ENCODE measurements at regions not wholly inside any gene's neighbourhood (a gene's known extent, or its start where the extent isn't known, plus 50 kb on each side); places are given as distances from the start of the nearest gene placed in this dataset.

GRCh38 chr5:124512952-124513632 is 233.3 kb downstream of the ZNF608 start:
- Histone ChIP-seq H3K4me1 (ENCODE audit: control insufficient read depth in 2 of 2, insufficient read depth in 2 of 2, low read length in 2 of 2) (no peaks in the 10 kb centered on the region), H4K20me1 (ENCODE audit: control insufficient read depth, insufficient read depth, low read length, poor library complexity, severe bottlenecking) (no peaks in the 10 kb centered on the region), H3K36me3 (replicated peaks in 1 of 2; ENCODE audit: control extremely low read depth in 1 of 2, control insufficient read depth in 1 of 2, extremely low read depth in 1 of 2, insufficient read depth in 2 of 2, low read length in 1 of 2) (no peaks in the 10 kb centered on the region), H3K27me3 (replicated peaks in 1 of 4; ENCODE audit: control extremely low read depth in 1 of 4, control insufficient read depth in 3 of 4, insufficient read depth in 4 of 4, low read length in 3 of 4) (no peaks in the 10 kb centered on the region), H3K79me2 (ENCODE audit: control insufficient read depth, insufficient read depth, low read length) (no peaks in the 10 kb centered on the region), H3K4me3 (ENCODE audit: control extremely low read depth in 1 of 5, extremely low read depth in 1 of 5, insufficient read depth in 1 of 5, low read depth in 2 of 5, low read length in 4 of 5) (no peak overlapping the region), H2AFZ (ENCODE audit: insufficient read depth, low read depth, low read length, poor library complexity, severe bottlenecking) (no peak overlapping the region), H3K9ac (ENCODE audit: low read length) (no peak overlapping the region), H3K9me3 (ENCODE audit: control extremely low read depth in 1 of 3, control insufficient read depth in 2 of 3, insufficient read depth in 1 of 3, low read length in 2 of 3) (no peaks in the 10 kb centered on the region), H3K4me2 (replicated peaks; ENCODE audit: low read depth, low read length, poor library complexity, severe bottlenecking) (no peak overlapping the region), H3K27ac (ENCODE audit: low read length in 2 of 2) (no peak overlapping the region)
- CTCF ChIA-PET: no interaction called here
- ATAC-seq (ENCODE audit: low read depth) (no peak), DNase-seq (no peak)
- H3K27me3 Mint-ChIP-seq: no peaks in the 10 kb centered on the region
- WGBS (ENCODE audit: insufficient coverage): 90% methylated on average over 5 of the region's 5 CpGs
- POLR2A ChIA-PET: no interaction called here
- no peak overlapping the region for H3K4me3 Mint-ChIP-seq
- intact Hi-C loops (cut with micrococcal nuclease): no loop called here
- TF ChIP-seq CTCF (IDR thresholded peaks at IDR 0.05) (no peak), EZH2 (IDR thresholded peaks at IDR 0.05; ENCODE audit: borderline replicate concordance, insufficient read depth, low read depth, low read length, poor library complexity, severe bottlenecking) (no peak)
- H3K27ac Mint-ChIP-seq: no peak overlapping the region
- no peaks in the 10 kb centered on the region for H3K9me3 Mint-ChIP-seq (ENCODE audit: insufficient read depth)
- H3K4me1 Mint-ChIP-seq: peaks cover 4% of the 10 kb centered on the region

DNA sequence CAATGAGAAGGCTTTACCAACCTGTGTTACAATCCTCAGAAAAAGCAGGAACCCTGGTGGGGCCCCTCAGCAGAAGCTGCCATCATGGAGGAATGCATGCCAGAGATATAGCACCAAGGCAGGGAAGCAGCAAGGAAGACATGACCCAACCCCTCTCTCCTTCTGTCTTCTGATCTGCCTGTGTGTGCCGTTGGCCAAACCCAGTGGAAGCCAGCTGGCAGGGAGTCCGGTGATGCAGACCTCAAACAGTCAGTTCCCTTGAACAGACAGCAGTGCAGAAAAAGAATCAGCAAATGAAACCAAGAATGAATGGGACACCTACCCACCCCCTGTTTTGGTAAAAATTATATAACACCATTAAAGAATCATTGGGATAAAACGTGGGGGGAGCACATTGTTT is 234.2 kb downstream of the ZNF608 start:
- H3K27me3 Mint-ChIP-seq: no peaks in the 10 kb centered on the region
- no peak for DNase-seq
- Histone ChIP-seq H4K20me1 (ENCODE audit: control insufficient read depth, insufficient read depth, low read length, poor library complexity, severe bottlenecking) (no peaks in the 10 kb centered on the region), H3K36me3 (replicated peaks in 1 of 2; ENCODE audit: control extremely low read depth in 1 of 2, control insufficient read depth in 1 of 2, extremely low read depth in 1 of 2, insufficient read depth in 2 of 2, low read length in 1 of 2) (no peaks in the 10 kb centered on the region), H2AFZ (ENCODE audit: insufficient read depth, low read depth, low read length, poor library complexity, severe bottlenecking) (no peak overlapping the region), H3K9ac (ENCODE audit: low read length) (no peak overlapping the region), H3K4me3 (ENCODE audit: control extremely low read depth in 1 of 5, extremely low read depth in 1 of 5, insufficient read depth in 1 of 5, low read depth in 2 of 5, low read length in 4 of 5) (no peak overlapping the region), H3K79me2 (ENCODE audit: control insufficient read depth, insufficient read depth, low read length) (no peaks in the 10 kb centered on the region), H3K27me3 (replicated peaks in 1 of 4; ENCODE audit: control extremely low read depth in 1 of 4, control insufficient read depth in 3 of 4, insufficient read depth in 4 of 4, low read length in 3 of 4) (no peaks in the 10 kb centered on the region), H3K27ac (ENCODE audit: low read length in 2 of 2) (no peak overlapping the region), H3K9me3 (ENCODE audit: control extremely low read depth in 1 of 3, control insufficient read depth in 2 of 3, insufficient read depth in 1 of 3, low read length in 2 of 3) (no peaks in the 10 kb centered on the region), H3K4me1 (ENCODE audit: control insufficient read depth in 2 of 2, insufficient read depth in 2 of 2, low read length in 2 of 2) (no peaks in the 10 kb centered on the region), H3K4me2 (replicated peaks; ENCODE audit: low read depth, low read length, poor library complexity, severe bottlenecking) (no peak overlapping the region)
- CTCF ChIA-PET: no interaction called here
- peaks cover 4% of the 10 kb centered on the region for H3K4me1 Mint-ChIP-seq
- ATAC-seq (ENCODE audit: low read depth): no peak
- POLR2A ChIA-PET: no interaction called here
- WGBS (ENCODE audit: insufficient coverage): 34% methylated on average over 3 of the region's 3 CpGs
- no peak overlapping the region for H3K4me3 Mint-ChIP-seq
- H3K27ac Mint-ChIP-seq: no peak overlapping the region
- intact Hi-C loops (cut with micrococcal nuclease): no loop called here
- no peaks in the 10 kb centered on the region for H3K9me3 Mint-ChIP-seq (ENCODE audit: insufficient read depth)
- TF ChIP-seq EZH2 (IDR thresholded peaks at IDR 0.05; ENCODE audit: borderline replicate concordance, insufficient read depth, low read depth, low read length, poor library complexity, severe bottlenecking) (no peak), CTCF (IDR thresholded peaks at IDR 0.05) (no peak)
